Natural killer cell (primary cell): ENCODE measurements at regions not wholly inside any gene's neighbourhood (a gene's known extent, or its start where the extent isn't known, plus 50 kb on each side); places are given as distances from the start of the nearest gene placed in this dataset.

ENCODE experiments used
- ATAC-seq, 3 donors: fragments of 150-1000 bp in 2 of 3; fragments of 200-7000 bp in 1 of 3; cut with Tn5 transposase; 1 replicate in 1 of 3; 2 replicates in 2 of 3; pipeline ENCODE4 v1.10.0; 2021; ENCODE audit warnings: mild to moderate bottlenecking in 2 of 3, moderate library complexity in 2 of 3
- DNase-seq, 2 donors: peaks; one replicate each; pipeline versions ENCODE4 v3.0.0 to v3.0.0-alpha.2; 2013 to 2021; ENCODE audit warnings: mixed read lengths in 1 of 2
- H3K27ac ChIP-seq: one replicate; pipeline ENCODE4 v1.5.1; 2013; ENCODE audit warnings: mild to moderate bottlenecking, low read length
- H3K27me3 ChIP-seq: one replicate; pipeline ENCODE4 v1.6.1; 2013; ENCODE audit warnings: low read length; ENCODE audit not compliant: control insufficient read depth, insufficient read depth
- H3K36me3 ChIP-seq: one replicate; pipeline ENCODE4 v1.6.1; 2013; ENCODE audit warnings: low read length; ENCODE audit not compliant: control insufficient read depth, insufficient read depth
- H3K4me1 ChIP-seq: one replicate; pipeline ENCODE4 v1.6.1; 2013; ENCODE audit warnings: low read length; ENCODE audit not compliant: control insufficient read depth, insufficient read depth
- H3K4me3 ChIP-seq: one replicate; pipeline ENCODE4 v1.5.1; 2013; ENCODE audit warnings: low read length
- H3K9me3 ChIP-seq: one replicate; pipeline ENCODE4 v1.6.1; 2013; ENCODE audit warnings: low read length; ENCODE audit not compliant: control insufficient read depth, insufficient read depth
- H3K27ac Mint-ChIP-seq, 2 donors: one replicate each; pipeline ENCODE4 v1.8.0; 2022; ENCODE audit warnings: mild to moderate bottlenecking in 2 of 2, mixed read lengths in 2 of 2, moderate library complexity in 1 of 2
- H3K27me3 Mint-ChIP-seq, 2 donors: one replicate each; pipeline ENCODE4 v1.8.0; 2022; ENCODE audit warnings: low read depth in 2 of 2, mixed read lengths in 2 of 2
- H3K36me3 Mint-ChIP-seq: one replicate; pipeline ENCODE4 v1.8.0; 2022; ENCODE audit warnings: mixed read lengths
- H3K4me1 Mint-ChIP-seq, 2 donors: one replicate each; pipeline ENCODE4 v1.8.0; 2022; ENCODE audit warnings: mixed read lengths in 2 of 2
- H3K4me3 Mint-ChIP-seq: one replicate; pipeline ENCODE4 v1.8.0; 2022; ENCODE audit warnings: mild to moderate bottlenecking, moderate library complexity, mixed read lengths
- H3K9me3 Mint-ChIP-seq, 2 donors: one replicate each; pipeline ENCODE4 v1.8.0; 2022; ENCODE audit warnings: mixed read lengths in 2 of 2
- CTCF ChIP-seq: fragments of 200-600 bp; IDR thresholded peaks from one replicate; pipeline ENCODE4 v1.8.0; 2022; ENCODE audit warnings: antibody characterized with exemption
- WGBS: methylation state at CpG from one replicate; pipeline ENCODE4 v1.1.7; 2013; ENCODE audit warnings: missing lambda C conversion rate; ENCODE audit not compliant: insufficient coverage; 5-methylcytosine and 5-hydroxymethylcytosine counted together
- intact Hi-C: fragments of 100-400 bp; cut with micrococcal nuclease; formaldehyde crosslinking; loops from one replicate; pipeline ENCODE4 v1.14.2; 2022

GRCh38 chr20:39641423-39641822 is 679.3 kb downstream of the DHX35 start:
- H3K4me1 ChIP-seq = no peaks in the 10 kb centered on the region
- no peaks in the 10 kb centered on the region for H3K36me3 ChIP-seq
- no peak overlapping the region for H3K4me3 Mint-ChIP-seq
- WGBS = 100% methylated on average over 2 of the region's 4 CpGs
- no peak for TF ChIP-seq CTCF
- H3K27me3 Mint-ChIP-seq = peaks cover 0 to 5% of the 10 kb centered on the region in 2 donors
- no peak overlapping the region for H3K4me3 ChIP-seq
- no peak overlapping the region for H3K27ac Mint-ChIP-seq
- H3K9me3 Mint-ChIP-seq = peaks cover 0 to 4% of the 10 kb centered on the region in 2 donors
- no peaks in the 10 kb centered on the region for H3K4me1 Mint-ChIP-seq
- no peaks in the 10 kb centered on the region for H3K27me3 ChIP-seq
- intact Hi-C loops = no loop called here
- DNase-seq (no peak), ATAC-seq (no peak)
- no peak overlapping the region for H3K27ac ChIP-seq
- H3K36me3 Mint-ChIP-seq = no peaks in the 10 kb centered on the region
- no peaks in the 10 kb centered on the region for H3K9me3 ChIP-seq

GRCh38 chr20:39640147-39640546 is 678.0 kb downstream of the DHX35 start:
- intact Hi-C loops = no loop called here
- 94% methylated on average over 8 of the region's 8 CpGs for WGBS
- Mint-ChIP-seq H3K4me1 (no peaks in the 10 kb centered on the region), H3K36me3 (no peaks in the 10 kb centered on the region), H3K9me3 (peaks cover 0 to 4% of the 10 kb centered on the region in 2 donors), H3K27me3 (peaks cover 0 to 5% of the 10 kb centered on the region in 2 donors), H3K27ac (no peak overlapping the region), H3K4me3 (no peak overlapping the region)
- Histone ChIP-seq H3K4me1 (no peaks in the 10 kb centered on the region), H3K4me3 (no peak overlapping the region), H3K27ac (no peak overlapping the region), H3K36me3 (no peaks in the 10 kb centered on the region), H3K9me3 (no peaks in the 10 kb centered on the region), H3K27me3 (no peaks in the 10 kb centered on the region)
- TF ChIP-seq CTCF = no peak
- ATAC-seq (no peak), DNase-seq (no peak)

- no peaks in the 10 kb centered on the region for H3K9me3 ChIP-seq
- WGBS = 26% methylated on average over 2 of the region's 2 CpGs
- H3K4me1 Mint-ChIP-seq = no peaks in the 10 kb centered on the region
- H3K4me3 Mint-ChIP-seq = no peak overlapping the region
- H3K9me3 Mint-ChIP-seq = peaks cover 0 to 4% of the 10 kb centered on the region in 2 donors
- ATAC-seq = no peak
- no peak overlapping the region for H3K4me3 ChIP-seq
- H3K27me3 Mint-ChIP-seq = peaks cover 0 to 5% of the 10 kb centered on the region in 2 donors
- no peaks in the 10 kb centered on the region for H3K36me3 Mint-ChIP-seq
- no peaks in the 10 kb centered on the region for H3K4me1 ChIP-seq
- H3K36me3 ChIP-seq = no peaks in the 10 kb centered on the region
- no peak overlapping the region for H3K27ac Mint-ChIP-seq
- intact Hi-C loops = no loop called here
- no peak overlapping the region for H3K27ac ChIP-seq
- DNase-seq = no peak
- no peaks in the 10 kb centered on the region for H3K27me3 ChIP-seq
- TF ChIP-seq CTCF = no peak
Observed at GRCh38 chr20:39638731-39639130, 676.6 kb downstream of the DHX35 start.

- no peaks in the 10 kb centered on the region for H3K4me1 ChIP-seq
- DNase-seq = no peak
- H3K4me3 ChIP-seq = no peak overlapping the region
- no peaks in the 10 kb centered on the region for H3K9me3 ChIP-seq
- Mint-ChIP-seq H3K27ac (no peak overlapping the region), H3K36me3 (no peaks in the 10 kb centered on the region), H3K4me3 (no peak overlapping the region), H3K9me3 (peaks cover 0 to 4% of the 10 kb centered on the region in 2 donors), H3K27me3 (peaks cover 0 to 5% of the 10 kb centered on the region in 2 donors), H3K4me1 (no peaks in the 10 kb centered on the region)
- intact Hi-C loops = no loop called here
- WGBS = 69% methylated on average over 7 of the region's 7 CpGs
- no peaks in the 10 kb centered on the region for H3K27me3 ChIP-seq
- no peaks in the 10 kb centered on the region for H3K36me3 ChIP-seq
- no peak overlapping the region for H3K27ac ChIP-seq
- TF ChIP-seq CTCF = no peak
- ATAC-seq = no peak
Observed at GRCh38 chr20:39633689-39634088, 671.5 kb downstream of the DHX35 start.
